K562 (cell line): ENCODE measurements at regions not wholly inside any gene's neighbourhood (a gene's known extent, or its start where the extent isn't known, plus 50 kb on each side); places are given as distances from the start of the nearest gene placed in this dataset.

Experiments used
- CTCF ChIP-seq, 3 experiments: IDR thresholded peaks in 2 of 3; conservative IDR thresholded peaks in 1 of 3; 2 replicates each; pipeline ENCODE4 v1.5.1; 2011 to 2012; ENCODE audit warnings: low read length in 3 of 3, mild to moderate bottlenecking in 3 of 3, control low read depth in 2 of 3, improper control_type of control experiment in 1 of 3, inconsistent platforms in 1 of 3, low read depth in 1 of 3, mixed read lengths in 1 of 3, moderate library complexity in 1 of 3; ENCODE audit not compliant: insufficient read depth in 2 of 3
- FOXO4 ChIP-seq: fragments of 450-650 bp; formaldehyde crosslinking; IDR thresholded peaks from 2 replicates; pipeline ENCODE4 v1.4.0; 2020; ENCODE audit warnings: mild to moderate bottlenecking, moderate library complexity
- TCF7L2 ChIP-seq: fragments of 150-350 bp; IDR thresholded peaks from 2 replicates; pipeline ENCODE4 v1.6.1; 2016; ENCODE audit warnings: low read depth, mild to moderate bottlenecking, low read length, moderate library complexity
- TEAD2 ChIP-seq: fragments of 450-650 bp; IDR thresholded peaks from 2 replicates; pipeline ENCODE4 v1.6.1; 2016; ENCODE audit warnings: missing genetic modification characterization, control low read depth, missing compliant biosample characterization

DNA sequence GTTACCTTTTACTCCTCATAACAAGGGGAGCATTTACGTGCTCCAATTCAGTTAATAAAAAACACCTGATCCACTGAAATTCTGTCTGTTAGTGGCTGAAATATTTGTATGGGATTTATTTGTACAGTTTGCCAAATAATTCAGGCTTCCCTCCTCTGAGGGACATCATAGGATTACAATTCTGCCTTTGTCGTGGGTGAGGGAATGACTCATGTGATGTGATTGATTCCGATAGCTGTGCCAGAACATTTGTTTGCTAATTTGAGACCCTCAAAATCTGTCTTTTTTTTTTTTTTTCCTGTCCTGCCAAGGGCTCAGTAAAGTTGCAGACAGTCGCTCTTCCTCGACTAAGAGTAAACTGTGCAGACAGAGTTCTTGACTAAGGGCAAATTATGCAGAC lies 612.6 kb upstream of the CDH2 start:
- TF ChIP-seq CTCF (IDR thresholded peaks at IDR 0.05 in 2 of 3, conservative IDR thresholded peaks at IDR 0.05 in 1 of 3; ENCODE audit: insufficient read depth in 2 of 3, low read depth in 1 of 3, low read length in 3 of 3) (no peak), FOXO4 (CRISPR knock-in tag) (no peak), TEAD2 (tag) (no peak), TCF7L2 (no peak)
